K562 (cell line): ENCODE measurements at regions not wholly inside any gene's neighbourhood (a gene's known extent, or its start where the extent isn't known, plus 50 kb on each side); places are given as distances from the start of the nearest gene placed in this dataset.

Source experiments
- TBL1XR1 ChIP-seq, 2 experiments: IDR thresholded peaks; 2 replicates each; pipeline ENCODE4 v1.6.1; 2012; ENCODE audit warnings: improper control_type of control experiment in 2 of 2, low read length in 2 of 2, mild to moderate bottlenecking in 1 of 2
- ZKSCAN3 ChIP-seq: fragments of 250-450 bp; sonication (Bioruptor Pico); IDR thresholded peaks from 2 replicates; pipeline ENCODE4 v1.4.0; 2020
- ZNF175 ChIP-seq: fragments of 200-800 bp; sonication (Bioruptor generic); IDR thresholded peaks from 2 replicates; pipeline ENCODE4 v1.6.1; 2016; ENCODE audit warnings: low read depth, mild to moderate bottlenecking, missing genetic modification characterization, missing compliant biosample characterization
- ZNF318 ChIP-seq, 2 experiments: fragments of 450-650 bp; IDR thresholded peaks; 2 replicates each; pipeline ENCODE4 v1.6.1; 2016; ENCODE audit warnings: mild to moderate bottlenecking in 2 of 2, borderline replicate concordance in 1 of 2, low read depth in 1 of 2, moderate library complexity in 1 of 2
- TF ChIP-seq, protein P1 (sequence below): IDR thresholded peaks from 2 replicates; pipeline ENCODE4 v1.6.1; 2014; ENCODE audit warnings: antibody characterized with exemption

DNA sequence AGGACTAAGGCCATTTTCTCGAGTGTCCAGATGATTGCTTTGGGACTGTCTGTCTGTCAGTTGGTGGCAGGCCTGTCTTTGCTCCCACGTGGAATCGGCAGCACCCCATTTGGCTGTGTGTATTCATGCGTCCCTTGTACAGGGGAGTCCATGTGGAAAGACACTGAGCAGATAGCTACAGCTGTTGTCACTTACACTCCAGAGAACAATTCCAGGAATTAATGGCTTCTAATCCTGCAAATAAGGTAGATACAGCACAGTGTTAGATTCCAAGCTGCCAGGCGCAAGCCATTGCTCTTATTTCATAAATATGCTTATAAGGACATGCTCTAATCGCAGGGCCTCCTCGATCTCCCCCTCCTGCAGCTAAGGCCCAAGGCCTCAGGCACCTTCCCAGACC, 208.8 kb downstream of the VRK1 start (continued):
- TF ChIP-seq ZNF318 (IDR thresholded peaks at IDR 0.05; ENCODE audit: borderline replicate concordance in 1 of 2, low read depth in 1 of 2) (no peak), ZNF175 (CRISPR knock-in tag) (no peak), TBL1XR1 (IDR thresholded peaks at IDR 0.05; ENCODE audit: low read length in 2 of 2) (no peak), ZKSCAN3 (CRISPR knock-in tag) (no peak)
- TF ChIP-seq, protein P1, sequence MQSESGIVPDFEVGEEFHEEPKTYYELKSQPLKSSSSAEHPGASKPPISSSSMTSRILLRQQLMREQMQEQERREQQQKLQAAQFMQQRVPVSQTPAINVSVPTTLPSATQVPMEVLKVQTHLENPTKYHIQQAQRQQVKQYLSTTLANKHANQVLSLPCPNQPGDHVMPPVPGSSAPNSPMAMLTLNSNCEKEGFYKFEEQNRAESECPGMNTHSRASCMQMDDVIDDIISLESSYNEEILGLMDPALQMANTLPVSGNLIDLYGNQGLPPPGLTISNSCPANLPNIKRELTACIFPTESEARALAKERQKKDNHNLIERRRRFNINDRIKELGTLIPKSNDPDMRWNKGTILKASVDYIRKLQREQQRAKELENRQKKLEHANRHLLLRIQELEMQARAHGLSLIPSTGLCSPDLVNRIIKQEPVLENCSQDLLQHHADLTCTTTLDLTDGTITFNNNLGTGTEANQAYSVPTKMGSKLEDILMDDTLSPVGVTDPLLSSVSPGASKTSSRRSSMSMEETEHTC = no peak
